OCI-LY7 (cell line): ENCODE measurements at regions not wholly inside any gene's neighbourhood (a gene's known extent, or its start where the extent isn't known, plus 50 kb on each side); places are given as distances from the start of the nearest gene placed in this dataset.

ENCODE experiments used
- BruUV-seq: library from RNA; stranded (reverse); fragments of 400-500 nt; replicated peaks from 2 replicates; lab custom pipeline; 2021; lab: Mats Ljungman, UMichigan
- CTCF ChIA-PET: fragments of 300-600 bp; sonication (Branson Sonifier 250); formaldehyde crosslinking; loops from one replicate; lab custom pipeline; 2022; ENCODE audit warnings: antibody characterized with exemption; ENCODE audit not compliant: unreplicated experiment; lab: Charles Lee
- POLR2A ChIA-PET: fragments of 300-600 bp; sonication (Branson Sonifier 250); formaldehyde crosslinking; loops from one replicate; lab custom pipeline; 2022; ENCODE audit warnings: antibody characterized with exemption; lab: Charles Lee
- DNase-seq: peaks from one replicate; pipeline ENCODE4 v3.0.0-alpha.2; 2015; ENCODE audit warnings: low spot score
- H2AFZ ChIP-seq: fragments of 200-600 bp; sonication (generic), shearing (Covaris generic); 2 replicates; pipeline ENCODE4 v1.6.1; 2014; ENCODE audit warnings: mild to moderate bottlenecking, antibody characterized with exemption, low read length, moderate library complexity
- H3K27ac ChIP-seq: fragments of 200-600 bp; sonication (generic); 2 replicates; pipeline ENCODE4 v1.5.1; 2014; ENCODE audit warnings: mixed run types, low read depth, mild to moderate bottlenecking, moderate library complexity, low read length, inconsistent platforms; ENCODE audit not compliant: poor library complexity, severe bottlenecking
- H3K36me3 ChIP-seq: fragments of 200-600 bp; sonication (generic); 2 replicates; pipeline ENCODE4 v1.6.1; 2014; ENCODE audit warnings: mild to moderate bottlenecking, antibody characterized with exemption, low read length, moderate library complexity, mixed read lengths; ENCODE audit not compliant: insufficient read depth
- H3K4me1 ChIP-seq: fragments of 200-600 bp; sonication (generic); 2 replicates; pipeline ENCODE4 v1.5.1; 2014; ENCODE audit warnings: mild to moderate bottlenecking, low read length; ENCODE audit not compliant: insufficient read depth, poor library complexity, severe bottlenecking
- H3K4me2 ChIP-seq: fragments of 200-600 bp; sonication (generic); 2 replicates; pipeline ENCODE4 v1.6.1; 2014; ENCODE audit warnings: mild to moderate bottlenecking, low read length
- H3K4me3 ChIP-seq: fragments of 200-600 bp; sonication (generic); 2 replicates; pipeline ENCODE4 v1.5.1; 2014; ENCODE audit warnings: mild to moderate bottlenecking, low read depth, low read length; ENCODE audit not compliant: poor library complexity, severe bottlenecking
- H3K79me2 ChIP-seq: fragments of 200-600 bp; sonication (generic); 2 replicates; pipeline ENCODE4 v1.6.1; 2016; ENCODE audit warnings: low read depth, mild to moderate bottlenecking, low read length, moderate library complexity, mixed read lengths; ENCODE audit not compliant: insufficient read depth
- H3K9me2 ChIP-seq: fragments of 200-600 bp; sonication (generic); 2 replicates; pipeline ENCODE4 v1.6.1; 2016; ENCODE audit warnings: mild to moderate bottlenecking, low read length, mixed read lengths; ENCODE audit not compliant: insufficient read depth
- H3K9me3 ChIP-seq: fragments of 200-600 bp; sonication (generic); 2 replicates; pipeline ENCODE4 v1.6.1; 2014; ENCODE audit warnings: mild to moderate bottlenecking, mixed run types, low read length, mixed read lengths
- H4K20me1 ChIP-seq: fragments of 200-600 bp; sonication (generic); 2 replicates; pipeline ENCODE4 v1.6.1; 2014; ENCODE audit warnings: mild to moderate bottlenecking, antibody characterized with exemption, low read length, moderate library complexity, mixed read lengths; ENCODE audit not compliant: insufficient read depth
- CTCF ChIP-seq: fragments of 200-600 bp; sonication (generic); conservative IDR thresholded peaks from 2 replicates; pipeline ENCODE4 v1.5.1; 2014; ENCODE audit warnings: mild to moderate bottlenecking, antibody characterized with exemption, low read length, moderate library complexity, mixed read lengths
- EZH2phosphoT487 ChIP-seq: fragments of 200-600 bp; sonication (generic); IDR thresholded peaks from 2 replicates; pipeline ENCODE4 v1.6.1; 2018; ENCODE audit warnings: low read depth, borderline replicate concordance, mild to moderate bottlenecking, mixed run types, antibody characterized with exemption, low read length, moderate library complexity, mixed read lengths
- intact Hi-C: fragments of 100-400 bp; cut with micrococcal nuclease; formaldehyde crosslinking; loops from one replicate; pipeline ENCODE4 v1.10.0; 2022; ENCODE audit not compliant: unreplicated experiment

- Histone ChIP-seq H3K9me2 (no peaks in the 10 kb centered on the region), H3K4me3 (no peak overlapping the region), H2AFZ (no peak overlapping the region), H3K4me2 (no peak overlapping the region), H3K36me3 (no peaks in the 10 kb centered on the region), H4K20me1 (no peaks in the 10 kb centered on the region), H3K4me1 (no peaks in the 10 kb centered on the region), H3K27ac (no peak overlapping the region), H3K79me2 (no peaks in the 10 kb centered on the region), H3K9me3 (no peaks in the 10 kb centered on the region)
- POLR2A ChIA-PET, result no interaction called here
- DNase-seq, result no peak
- CTCF ChIA-PET, result no interaction called here
- no TSS peak for BruUV-seq
- intact Hi-C loops, result no loop called here
- TF ChIP-seq EZH2phosphoT487 (no peak), CTCF (no peak)
These were observed 307.3 kb upstream of the CCL2 start for GRCh38 chr17:33947762-33948161.

DNA sequence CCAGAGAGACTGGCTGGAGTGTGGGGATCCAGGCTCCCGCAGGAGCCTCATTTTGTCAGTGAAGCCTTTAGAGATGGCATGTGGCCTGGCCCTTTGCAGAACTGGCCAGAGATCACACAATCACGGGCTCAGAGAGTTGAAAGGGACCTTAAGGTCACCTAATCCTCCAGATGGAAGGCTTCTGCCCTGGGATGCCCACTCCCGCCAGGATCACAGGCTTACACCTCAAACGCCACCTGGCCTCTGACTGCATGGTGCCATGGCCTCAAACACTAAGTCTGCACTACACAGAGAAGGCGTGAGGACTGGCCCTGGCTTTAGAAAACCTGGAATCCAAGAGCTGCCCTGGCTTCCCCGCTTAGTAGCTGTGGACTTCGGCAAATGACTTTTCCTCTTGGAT is 306.8 kb upstream of the CCL2 start:
- no peaks in the 10 kb centered on the region for H3K79me2 ChIP-seq
- H4K20me1 ChIP-seq, result no peaks in the 10 kb centered on the region
- ChIA-PET POLR2A (no interaction called here), CTCF (no interaction called here)
- BruUV-seq, result no TSS peak
- intact Hi-C loops, result no loop called here
- H3K9me2 ChIP-seq, result no peaks in the 10 kb centered on the region
- no peak overlapping the region for H2AFZ ChIP-seq
- H3K9me3 ChIP-seq, result no peaks in the 10 kb centered on the region
- H3K4me3 ChIP-seq, result no peak overlapping the region
- TF ChIP-seq CTCF, result no peak
- TF ChIP-seq EZH2phosphoT487, result no peak
- H3K4me2 ChIP-seq, result no peak overlapping the region
- no peaks in the 10 kb centered on the region for H3K4me1 ChIP-seq
- no peaks in the 10 kb centered on the region for H3K36me3 ChIP-seq
- DNase-seq, result no peak
- no peak overlapping the region for H3K27ac ChIP-seq

- DNase-seq, result no peak
- ChIA-PET CTCF (no interaction called here), POLR2A (no interaction called here)
- H3K79me2 ChIP-seq, result no peaks in the 10 kb centered on the region
- H3K27ac ChIP-seq, result no peak overlapping the region
- no peaks in the 10 kb centered on the region for H3K36me3 ChIP-seq
- no peak overlapping the region for H2AFZ ChIP-seq
- no peaks in the 10 kb centered on the region for H3K4me1 ChIP-seq
- intact Hi-C loops, result no loop called here
- TF ChIP-seq CTCF (peak; percentile 52), EZH2phosphoT487 (no peak)
- H4K20me1 ChIP-seq, result no peaks in the 10 kb centered on the region
- H3K4me3 ChIP-seq, result no peak overlapping the region
- no peaks in the 10 kb centered on the region for H3K9me3 ChIP-seq
- H3K9me2 ChIP-seq, result no peaks in the 10 kb centered on the region
- H3K4me2 ChIP-seq, result no peak overlapping the region
- BruUV-seq, result no TSS peak
These were observed 306.0 kb upstream of the CCL2 start for GRCh38 chr17:33949100-33949499.
